Progenitor cell of endocrine pancreas (in vitro differentiated cells): ENCODE measurements at regions not wholly inside any gene's neighbourhood (a gene's known extent, or its start where the extent isn't known, plus 50 kb on each side); places are given as distances from the start of the nearest gene placed in this dataset.
"Not testable (repeated sequence)": the region's sequence is repeated elsewhere in the genome, so short reads cannot be mapped to it uniquely, and the experiment has no call there.

ENCODE experiments used
- DNase-seq: peaks from one replicate; pipeline ENCODE4 v3.0.0; 2021; ENCODE audit warnings: low spot score; ENCODE audit not compliant: unreplicated experiment
- H3K27ac Mint-ChIP-seq: 2 replicates; pipeline ENCODE4 v1.8.0; 2021; ENCODE audit warnings: mild to moderate bottlenecking, moderate library complexity, mixed read lengths
- H3K27me3 Mint-ChIP-seq: 2 replicates; pipeline ENCODE4 v1.8.0; 2021; ENCODE audit warnings: mixed read lengths
- H3K36me3 Mint-ChIP-seq: 2 replicates; pipeline ENCODE4 v1.8.0; 2022; ENCODE audit warnings: mixed read lengths; ENCODE audit not compliant: insufficient read depth
- H3K4me1 Mint-ChIP-seq: 2 replicates; pipeline ENCODE4 v1.8.0; 2021; ENCODE audit warnings: low read depth, mixed read lengths
- H3K4me3 Mint-ChIP-seq: 2 replicates; pipeline ENCODE4 v1.8.0; 2021; ENCODE audit warnings: low read depth, mild to moderate bottlenecking, moderate library complexity, mixed read lengths
- H3K9me3 Mint-ChIP-seq: 2 replicates; pipeline ENCODE4 v1.8.0; 2021; ENCODE audit warnings: low read depth, mixed read lengths
- CTCF ChIP-seq: fragments of 200-600 bp; sonication (generic); IDR thresholded peaks from one replicate; pipeline ENCODE4 v1.5.0; 2021; ENCODE audit warnings: antibody characterized with exemption, mild to moderate bottlenecking; ENCODE audit not compliant: unreplicated experiment

GRCh38 chrX:1824855-1825254 lies 210.0 kb downstream of the ASMT start:
- peaks cover 4% of the 10 kb centered on the region for H3K4me1 Mint-ChIP-seq
- no peak overlapping the region for H3K4me3 Mint-ChIP-seq
- no peaks in the 10 kb centered on the region for H3K27me3 Mint-ChIP-seq
- no peak for TF ChIP-seq CTCF
- H3K9me3 Mint-ChIP-seq: no peaks in the 10 kb centered on the region
- no peaks in the 10 kb centered on the region for H3K36me3 Mint-ChIP-seq
- H3K27ac Mint-ChIP-seq: no peak overlapping the region
- no peak for DNase-seq

DNA sequence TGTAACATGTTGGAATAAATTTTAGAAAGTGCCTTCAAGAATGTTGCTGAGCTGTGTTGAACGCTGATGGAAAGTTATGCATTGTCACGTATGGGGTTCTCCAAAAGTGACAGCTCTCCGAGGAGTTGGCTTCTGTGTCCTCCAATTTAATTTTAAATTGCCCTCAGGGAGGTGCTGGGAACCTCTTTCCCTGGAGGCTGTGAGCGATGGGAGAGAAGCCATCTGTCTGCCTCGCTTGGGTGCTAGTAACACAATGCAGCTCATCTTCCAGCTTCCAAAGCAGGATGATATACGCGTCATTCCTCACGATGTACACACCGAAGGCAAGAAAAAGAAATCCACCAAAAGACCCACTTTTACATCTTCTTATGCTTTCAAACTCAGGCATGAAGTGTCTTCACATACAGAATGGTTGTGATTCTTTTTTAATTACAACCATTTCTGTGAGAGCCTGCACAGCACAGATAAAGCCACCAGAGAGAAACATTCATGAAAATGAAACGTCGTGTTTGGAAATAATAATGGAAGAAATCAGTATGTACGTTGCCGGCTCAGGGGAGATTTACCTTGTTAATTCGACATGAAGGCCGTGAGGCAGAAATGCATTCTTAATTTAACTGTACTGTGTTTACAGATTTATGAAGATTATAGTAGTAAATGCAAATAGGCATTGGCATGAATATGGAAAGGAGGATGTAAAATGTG lies 218.9 kb downstream of the ASMT start:
- no peak overlapping the region for H3K27ac Mint-ChIP-seq
- H3K4me3 Mint-ChIP-seq: no peak overlapping the region
- peaks cover 3% of the 10 kb centered on the region for H3K4me1 Mint-ChIP-seq
- DNase-seq: no peak
- H3K9me3 Mint-ChIP-seq: no peaks in the 10 kb centered on the region
- H3K36me3 Mint-ChIP-seq: no peaks in the 10 kb centered on the region
- no peaks in the 10 kb centered on the region for H3K27me3 Mint-ChIP-seq
- TF ChIP-seq CTCF: no peak

DNA sequence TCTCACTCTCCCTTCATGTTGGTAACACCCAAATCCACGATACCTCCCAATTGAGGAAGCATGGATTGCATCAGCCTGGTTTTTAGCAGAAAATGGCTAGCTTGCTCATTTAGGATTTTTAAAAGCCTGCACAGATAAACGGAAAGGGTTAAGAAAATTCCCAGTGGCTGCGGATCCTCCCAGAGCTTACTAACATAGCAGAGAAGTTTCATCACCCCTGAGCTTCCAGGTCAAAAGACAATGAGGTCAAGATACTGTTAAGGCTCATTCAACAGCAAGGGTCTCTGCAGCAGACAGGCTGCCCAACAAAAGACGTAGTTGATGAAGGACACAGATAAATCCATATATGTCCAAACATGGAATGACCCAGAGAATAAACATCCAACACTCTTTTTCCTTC lies 220.2 kb downstream of the ASMT start:
- Mint-ChIP-seq H3K9me3 (peaks cover under 1% of the 10 kb centered on the region), H3K36me3 (no peaks in the 10 kb centered on the region), H3K27me3 (no peaks in the 10 kb centered on the region), H3K4me3 (no peak overlapping the region), H3K4me1 (peaks cover 3% of the 10 kb centered on the region), H3K27ac (no peak overlapping the region)
- TF ChIP-seq CTCF: no peak
- no peak for DNase-seq

DNA sequence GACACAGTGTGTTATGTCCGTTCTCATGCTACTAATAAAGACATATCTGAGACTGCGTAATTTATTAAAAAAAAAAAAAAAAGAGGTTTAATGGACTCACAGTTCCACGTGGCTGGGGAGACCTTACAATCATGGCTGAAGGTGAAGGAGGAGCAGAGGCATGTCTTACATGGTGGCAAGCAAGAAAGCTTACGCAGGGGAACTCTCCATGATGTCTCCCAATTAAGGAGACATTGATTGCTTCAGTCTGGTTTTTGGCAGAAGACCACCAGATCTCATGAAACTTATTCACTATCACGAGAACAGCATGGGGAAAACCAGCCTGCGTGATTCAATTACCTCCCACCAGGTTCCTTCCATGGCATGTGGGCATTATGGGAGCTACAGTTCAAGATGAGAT lies 221.8 kb downstream of the ASMT start:
- no peaks in the 10 kb centered on the region for H3K36me3 Mint-ChIP-seq
- no peak for DNase-seq
- no peak overlapping the region for H3K4me3 Mint-ChIP-seq
- TF ChIP-seq CTCF: no peak
- H3K9me3 Mint-ChIP-seq: peaks cover 3% of the 10 kb centered on the region
- peaks cover 3% of the 10 kb centered on the region for H3K4me1 Mint-ChIP-seq
- no peaks in the 10 kb centered on the region for H3K27me3 Mint-ChIP-seq
- H3K27ac Mint-ChIP-seq: no peak overlapping the region

GRCh38 chrX:1841746-1842145 lies 226.9 kb downstream of the ASMT start:
- no peak for TF ChIP-seq CTCF
- Mint-ChIP-seq H3K27me3 (no peaks in the 10 kb centered on the region), H3K36me3 (no peaks in the 10 kb centered on the region), H3K27ac (no peak overlapping the region), H3K4me3 (no peak overlapping the region), H3K4me1 (no peaks in the 10 kb centered on the region), H3K9me3 (peaks cover 3% of the 10 kb centered on the region)
- DNase-seq: no peak

- not testable (repeated sequence) for H3K4me1 Mint-ChIP-seq, H3K27me3 Mint-ChIP-seq, H3K36me3 Mint-ChIP-seq, H3K9me3 Mint-ChIP-seq, DNase-seq, H3K4me3 Mint-ChIP-seq, H3K27ac Mint-ChIP-seq
These were observed 232.1 kb downstream of the ASMT start for GRCh38 chrX:1847000-1847399.

GRCh38 chrX:1847790-1848189 lies 232.9 kb downstream of the ASMT start:
- not testable (repeated sequence) for DNase-seq, H3K9me3 Mint-ChIP-seq, H3K27ac Mint-ChIP-seq, H3K36me3 Mint-ChIP-seq, H3K4me3 Mint-ChIP-seq, H3K27me3 Mint-ChIP-seq, H3K4me1 Mint-ChIP-seq
